Esophagus muscularis mucosa (tissue), 4 donors: ENCODE measurements at regions not wholly inside any gene's neighbourhood (a gene's known extent, or its start where the extent isn't known, plus 50 kb on each side); places are given as distances from the start of the nearest gene placed in this dataset.

Source experiments
- DNase-seq: peaks from one replicate; pipeline ENCODE4 v3.0.0-alpha.2; 2017; ENCODE audit errors: extremely low spot score
- H3K27ac ChIP-seq, 4 donors: fragments of 200-600 bp; sonication (generic); replicated peaks in 1 of 4; 1 replicate in 3 of 4; 2 replicates in 1 of 4; pipeline ENCODE4 v1.5.1; 2016 to 2019; ENCODE audit warnings: mild to moderate bottlenecking in 1 of 4
- H3K27me3 ChIP-seq, 4 donors: fragments of 200-600 bp; sonication (generic); one replicate each; pipeline versions ENCODE4 v1.5.1 to v1.6.0; 2016 to 2019
- H3K36me3 ChIP-seq, 4 donors: fragments of 200-600 bp; sonication (generic); one replicate each; pipeline ENCODE4 v1.5.1; 2016 to 2019
- H3K4me1 ChIP-seq, 4 donors: fragments of 200-600 bp; sonication (generic); one replicate each; pipeline ENCODE4 v1.5.1; 2016 to 2019
- H3K4me3 ChIP-seq, 4 donors: fragments of 200-600 bp; sonication (generic); 1 replicate in 2 of 4; 2 replicates in 2 of 4; pipeline ENCODE4 v1.5.1; 2016 to 2019; ENCODE audit warnings: mild to moderate bottlenecking in 4 of 4, moderate library complexity in 1 of 4
- H3K9me3 ChIP-seq, 4 donors: fragments of 200-600 bp; sonication (generic); 1 replicate in 3 of 4; 2 replicates in 1 of 4; pipeline ENCODE4 v1.5.1; 2016 to 2019
- CTCF ChIP-seq, 3 experiments: fragments of 200-600 bp in 2 of 3; fragments of 450-650 bp in 1 of 3; sonication (generic) in 2 of 3; IDR thresholded peaks; one replicate each; pipeline ENCODE4 v1.5.1; 2017 to 2019; ENCODE audit warnings: antibody characterized with exemption in 3 of 3, mild to moderate bottlenecking in 2 of 3, moderate library complexity in 1 of 3
- EP300 ChIP-seq: sonication (generic); formaldehyde crosslinking; IDR thresholded peaks from one replicate; pipeline ENCODE4 v1.6.1; 2017; ENCODE audit warnings: antibody characterized with exemption
- POLR2A ChIP-seq: fragments of 450-650 bp; IDR thresholded peaks from one replicate; pipeline ENCODE4 v1.6.1; 2017; ENCODE audit warnings: antibody characterized with exemption, moderate library complexity, mild to moderate bottlenecking, low read depth
- POLR2AphosphoS5 ChIP-seq, 2 donors: sonication (generic); formaldehyde crosslinking; IDR thresholded peaks; one replicate each; pipeline ENCODE4 v1.6.1; 2017; ENCODE audit warnings: antibody characterized with exemption in 2 of 2
- WGBS: methylation state at CpG from one replicate; pipeline ENCODE4 v1.1.5; 2018; 5-methylcytosine and 5-hydroxymethylcytosine counted together
- intact Hi-C: fragments of 100-400 bp; cut with DNase I; formaldehyde crosslinking; loops from one replicate; pipeline ENCODE4 v1.15.1; 2023

- WGBS, result 95% methylated on average over 2 of the region's 2 CpGs
- Histone ChIP-seq H3K9me3 (no peaks in the 10 kb centered on the region), H3K4me3 (no peak overlapping the region), H3K27ac (no peak overlapping the region), H3K27me3 (no peaks in the 10 kb centered on the region), H3K4me1 (no peaks in the 10 kb centered on the region), H3K36me3 (no peaks in the 10 kb centered on the region)
- no peak for TF ChIP-seq POLR2AphosphoS5 (IDR thresholded peaks at IDR 0.05)
- no peak for TF ChIP-seq CTCF (IDR thresholded peaks at IDR 0.05)
- TF ChIP-seq EP300, result no peak
- TF ChIP-seq POLR2A, result no peak
- no peak for DNase-seq
- intact Hi-C loops, result loop anchor here (10.0 kb wide), 1 partner anchor 55 kb away; no protein-coding TSS in a partner anchor
These were observed 357.0 kb upstream of the C16orf82 start for GRCh38 chr16:26709754-26710153.

GRCh38 chr16:26710450-26710849 lies 356.3 kb upstream of the C16orf82 start:
- Histone ChIP-seq H3K4me1 (no peaks in the 10 kb centered on the region), H3K27ac (no peak overlapping the region), H3K36me3 (no peaks in the 10 kb centered on the region), H3K9me3 (no peaks in the 10 kb centered on the region), H3K27me3 (no peaks in the 10 kb centered on the region), H3K4me3 (no peak overlapping the region)
- intact Hi-C loops, result no loop called here
- 35% methylated on average over 4 of the region's 4 CpGs for WGBS
- DNase-seq, result no peak
- no peak for TF ChIP-seq EP300
- TF ChIP-seq POLR2AphosphoS5 (IDR thresholded peaks at IDR 0.05), result no peak
- no peak for TF ChIP-seq CTCF (IDR thresholded peaks at IDR 0.05)
- no peak for TF ChIP-seq POLR2A

- no peaks in the 10 kb centered on the region for H3K4me1 ChIP-seq
- H3K27ac ChIP-seq, result no peak overlapping the region
- H3K27me3 ChIP-seq, result peaks cover 0 to 6% (median 0%) of the 10 kb centered on the region in 4 donors
- no peak for TF ChIP-seq POLR2A
- TF ChIP-seq CTCF (IDR thresholded peaks at IDR 0.05), result no peak
- TF ChIP-seq POLR2AphosphoS5 (IDR thresholded peaks at IDR 0.05), result no peak
- no peak for TF ChIP-seq EP300
- H3K36me3 ChIP-seq, result no peaks in the 10 kb centered on the region
- 80% methylated on average over 6 of the region's 6 CpGs for WGBS
- no peaks in the 10 kb centered on the region for H3K9me3 ChIP-seq
- intact Hi-C loops, result no loop called here
- DNase-seq, result no peak
- H3K4me3 ChIP-seq, result no peak overlapping the region
These were observed 353.9 kb upstream of the C16orf82 start for GRCh38 chr16:26712876-26713275.

- intact Hi-C loops, result no loop called here
- no peak overlapping the region for H3K4me3 ChIP-seq
- WGBS, result 89% methylated on average over 1 of the region's 1 CpG
- H3K27ac ChIP-seq, result no peak overlapping the region
- no peaks in the 10 kb centered on the region for H3K36me3 ChIP-seq
- no peak for TF ChIP-seq POLR2AphosphoS5 (IDR thresholded peaks at IDR 0.05)
- no peak for TF ChIP-seq POLR2A
- TF ChIP-seq EP300, result no peak
- no peak for TF ChIP-seq CTCF (IDR thresholded peaks at IDR 0.05)
- H3K4me1 ChIP-seq, result no peaks in the 10 kb centered on the region
- no peaks in the 10 kb centered on the region for H3K9me3 ChIP-seq
- H3K27me3 ChIP-seq, result peaks cover 0 to 7% (median 0%) of the 10 kb centered on the region in 4 donors
- no peak for DNase-seq
These were observed 350.8 kb upstream of the C16orf82 start for GRCh38 chr16:26715969-26716368.

GRCh38 chr16:26717826-26718225 lies 348.9 kb upstream of the C16orf82 start:
- TF ChIP-seq CTCF (IDR thresholded peaks at IDR 0.05) (no peak), POLR2AphosphoS5 (IDR thresholded peaks at IDR 0.05) (no peak), POLR2A (no peak), EP300 (no peak)
- H3K9me3 ChIP-seq, result no peaks in the 10 kb centered on the region
- 69% methylated on average over 5 of the region's 5 CpGs for WGBS
- intact Hi-C loops, result no loop called here
- H3K4me1 ChIP-seq, result no peaks in the 10 kb centered on the region
- no peak for DNase-seq
- no peak overlapping the region for H3K4me3 ChIP-seq
- no peak overlapping the region for H3K27ac ChIP-seq
- H3K36me3 ChIP-seq, result no peaks in the 10 kb centered on the region
- H3K27me3 ChIP-seq, result peaks cover 0 to 7% (median 0%) of the 10 kb centered on the region in 4 donors
